Endodermal cell (in vitro differentiated cells): ENCODE measurements at regions not wholly inside any gene's neighbourhood (a gene's known extent, or its start where the extent isn't known, plus 50 kb on each side); places are given as distances from the start of the nearest gene placed in this dataset.

ENCODE experiments used
- DNase-seq: peaks from one replicate; pipeline ENCODE4 v3.0.0-alpha.2; 2017
- H3K27ac ChIP-seq: 2 replicates; pipeline ENCODE4 v1.5.1; 2013; ENCODE audit warnings: mild to moderate bottlenecking, low read depth, low read length, moderate library complexity
- H3K27me3 ChIP-seq: 2 replicates; pipeline ENCODE4 v1.6.1; 2013; ENCODE audit warnings: mild to moderate bottlenecking, low read length, moderate library complexity; ENCODE audit not compliant: insufficient read depth, control insufficient read depth, poor library complexity, severe bottlenecking
- H3K36me3 ChIP-seq: 2 replicates; pipeline ENCODE4 v1.7.0; 2013; ENCODE audit warnings: mild to moderate bottlenecking, low read length, moderate library complexity; ENCODE audit not compliant: control insufficient read depth, insufficient read depth
- H3K4me1 ChIP-seq: one replicate; pipeline ENCODE4 v1.7.0; 2013; ENCODE audit warnings: low read length; ENCODE audit not compliant: control insufficient read depth, insufficient read depth
- H3K4me3 ChIP-seq: 2 replicates; pipeline ENCODE4 v1.5.1; 2013; ENCODE audit warnings: mild to moderate bottlenecking, low read length, moderate library complexity
- H3K9ac ChIP-seq: 2 replicates; pipeline ENCODE4 v1.6.1; 2013; ENCODE audit warnings: mild to moderate bottlenecking, low read length, moderate library complexity; ENCODE audit not compliant: poor library complexity, severe bottlenecking; ENCODE audit errors: extremely low read depth
- H3K9me3 ChIP-seq: 2 replicates; pipeline ENCODE4 v1.6.1; 2013; ENCODE audit warnings: mild to moderate bottlenecking, low read length, moderate library complexity; ENCODE audit not compliant: control insufficient read depth
- H3K27ac Mint-ChIP-seq: 2 replicates; pipeline ENCODE4 v1.8.0; 2020; ENCODE audit warnings: mixed read lengths
- H3K27me3 Mint-ChIP-seq: 2 replicates; pipeline ENCODE4 v1.8.0; 2021; ENCODE audit warnings: mild to moderate bottlenecking, mixed read lengths; ENCODE audit not compliant: insufficient read depth
- H3K36me3 Mint-ChIP-seq: 2 replicates; pipeline ENCODE4 v1.8.0; 2020; ENCODE audit warnings: low read depth, mixed read lengths
- H3K4me1 Mint-ChIP-seq: 2 replicates; pipeline ENCODE4 v1.8.0; 2020; ENCODE audit warnings: mixed read lengths
- H3K4me3 Mint-ChIP-seq: 2 replicates; pipeline ENCODE4 v1.8.0; 2020; ENCODE audit warnings: mild to moderate bottlenecking, moderate library complexity, mixed read lengths
- H3K9me3 Mint-ChIP-seq: 2 replicates; pipeline ENCODE4 v1.8.0; 2020; ENCODE audit warnings: mild to moderate bottlenecking, mixed read lengths
- WGBS, 2 experiments: methylation state at CpG; one replicate each; pipeline versions ENCODE4 v1.1.5 to v1.1.7; 2013; ENCODE audit warnings: missing lambda C conversion rate in 2 of 2, mixed read lengths in 1 of 2; ENCODE audit not compliant: insufficient coverage in 1 of 2, insufficient read length in 1 of 2; 5-methylcytosine and 5-hydroxymethylcytosine counted together
- TF ChIP-seq, protein P1 (sequence below): fragments of 200-600 bp; sonication (generic); conservative IDR thresholded peaks from 2 replicates; pipeline ENCODE4 v1.5.0; 2021; ENCODE audit warnings: antibody characterized with exemption, mild to moderate bottlenecking

DNA sequence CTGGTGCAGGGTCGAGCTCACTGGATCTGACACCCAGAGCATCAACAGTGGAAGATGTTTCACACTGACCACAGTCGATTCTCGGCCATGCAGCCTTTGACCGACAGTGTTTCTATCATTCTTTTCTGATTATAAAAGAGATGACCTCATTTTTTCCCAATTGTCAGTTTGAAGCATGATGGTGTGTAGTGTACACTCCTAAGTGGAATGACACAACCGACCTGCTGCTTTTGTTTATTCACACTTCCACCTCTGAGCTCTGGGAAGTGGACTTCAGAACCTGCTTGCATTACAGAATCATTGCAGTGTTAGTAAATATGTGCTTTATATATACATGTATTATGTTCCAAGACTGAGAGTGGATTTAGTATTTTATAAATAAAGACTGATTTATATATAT is 128.6 kb downstream of the IRX2 start:
- no peak for DNase-seq
- WGBS, 2 experiments, result 95 to 100% methylated on average over 4 to 5 of the region's 5 CpGs
- H3K9me3 ChIP-seq, result no peaks in the 10 kb centered on the region
- no peak overlapping the region for H3K27ac ChIP-seq
- TF ChIP-seq, protein P1, sequence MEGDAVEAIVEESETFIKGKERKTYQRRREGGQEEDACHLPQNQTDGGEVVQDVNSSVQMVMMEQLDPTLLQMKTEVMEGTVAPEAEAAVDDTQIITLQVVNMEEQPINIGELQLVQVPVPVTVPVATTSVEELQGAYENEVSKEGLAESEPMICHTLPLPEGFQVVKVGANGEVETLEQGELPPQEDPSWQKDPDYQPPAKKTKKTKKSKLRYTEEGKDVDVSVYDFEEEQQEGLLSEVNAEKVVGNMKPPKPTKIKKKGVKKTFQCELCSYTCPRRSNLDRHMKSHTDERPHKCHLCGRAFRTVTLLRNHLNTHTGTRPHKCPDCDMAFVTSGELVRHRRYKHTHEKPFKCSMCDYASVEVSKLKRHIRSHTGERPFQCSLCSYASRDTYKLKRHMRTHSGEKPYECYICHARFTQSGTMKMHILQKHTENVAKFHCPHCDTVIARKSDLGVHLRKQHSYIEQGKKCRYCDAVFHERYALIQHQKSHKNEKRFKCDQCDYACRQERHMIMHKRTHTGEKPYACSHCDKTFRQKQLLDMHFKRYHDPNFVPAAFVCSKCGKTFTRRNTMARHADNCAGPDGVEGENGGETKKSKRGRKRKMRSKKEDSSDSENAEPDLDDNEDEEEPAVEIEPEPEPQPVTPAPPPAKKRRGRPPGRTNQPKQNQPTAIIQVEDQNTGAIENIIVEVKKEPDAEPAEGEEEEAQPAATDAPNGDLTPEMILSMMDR, result no peak
- Mint-ChIP-seq H3K4me3 (no peak overlapping the region), H3K4me1 (no peaks in the 10 kb centered on the region), H3K9me3 (no peaks in the 10 kb centered on the region), H3K36me3 (no peaks in the 10 kb centered on the region), H3K27ac (no peak overlapping the region), H3K27me3 (peaks cover 4% of the 10 kb centered on the region)
- no peaks in the 10 kb centered on the region for H3K27me3 ChIP-seq
- no peak overlapping the region for H3K4me3 ChIP-seq
- H3K36me3 ChIP-seq, result no peaks in the 10 kb centered on the region
- no peaks in the 10 kb centered on the region for H3K4me1 ChIP-seq
- no peak overlapping the region for H3K9ac ChIP-seq

DNA sequence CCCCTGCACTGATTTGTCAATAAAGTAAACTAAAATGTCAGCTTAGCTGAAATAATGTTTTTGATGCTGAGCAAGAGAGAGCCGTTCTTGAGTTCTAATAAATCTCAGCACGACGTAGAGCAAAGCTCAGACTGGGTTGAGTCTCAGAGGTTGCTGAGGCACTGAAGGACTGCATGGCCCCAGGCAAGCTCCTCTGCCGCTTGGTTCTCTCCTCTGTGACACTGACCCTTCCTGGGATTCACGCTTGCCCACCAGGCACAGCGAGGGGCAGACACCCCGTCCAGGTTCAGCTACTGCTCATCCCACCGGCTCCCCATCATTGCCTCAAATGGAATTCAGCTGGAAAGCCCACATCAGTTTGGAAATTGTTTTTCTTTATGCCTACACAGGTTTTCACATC is 129.8 kb downstream of the IRX2 start:
- no peaks in the 10 kb centered on the region for H3K4me1 Mint-ChIP-seq
- H3K4me3 ChIP-seq, result no peak overlapping the region
- no peak overlapping the region for H3K27ac ChIP-seq
- H3K27me3 Mint-ChIP-seq, result peaks cover 3% of the 10 kb centered on the region
- H3K9me3 ChIP-seq, result no peaks in the 10 kb centered on the region
- H3K36me3 ChIP-seq, result no peaks in the 10 kb centered on the region
- peak; percentile 11 for DNase-seq
- no peaks in the 10 kb centered on the region for H3K27me3 ChIP-seq
- TF ChIP-seq, protein P1, result no peak
- WGBS, 2 experiments, result 94 to 98% methylated on average over 7 to 8 of the region's 8 CpGs
- no peaks in the 10 kb centered on the region for H3K9me3 Mint-ChIP-seq
- H3K4me1 ChIP-seq, result no peaks in the 10 kb centered on the region
- H3K36me3 Mint-ChIP-seq, result no peaks in the 10 kb centered on the region
- no peak overlapping the region for H3K9ac ChIP-seq
- H3K27ac Mint-ChIP-seq, result no peak overlapping the region
- H3K4me3 Mint-ChIP-seq, result no peak overlapping the region

DNA sequence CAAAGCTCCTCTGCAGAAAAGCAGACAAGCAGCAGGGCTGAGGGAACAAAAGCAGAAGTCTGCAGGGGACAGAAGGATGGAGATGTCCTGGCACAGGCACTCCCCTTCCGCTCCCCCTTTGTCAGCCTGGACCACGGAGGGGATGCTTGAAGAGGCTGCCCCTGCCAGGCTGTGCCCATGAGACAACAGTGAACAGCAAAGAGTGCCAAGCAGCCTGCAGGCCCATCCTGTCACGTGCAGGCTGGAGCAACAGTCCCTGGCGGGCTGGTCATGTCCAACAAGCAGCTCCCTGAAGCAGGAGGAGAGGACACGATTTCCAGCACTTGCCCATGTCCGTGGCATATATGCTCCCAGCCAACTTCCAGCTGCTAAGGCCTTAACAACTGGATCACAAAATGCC is 132.3 kb downstream of the IRX2 start:
- Mint-ChIP-seq H3K27me3 (no peaks in the 10 kb centered on the region), H3K9me3 (peaks cover 3% of the 10 kb centered on the region), H3K36me3 (no peaks in the 10 kb centered on the region), H3K27ac (no peak overlapping the region), H3K4me3 (no peak overlapping the region), H3K4me1 (no peaks in the 10 kb centered on the region)
- whole genome bisulfite sequencing, 2 experiments, result 87 to 100% methylated on average over 2 to 6 of the region's 6 CpGs
- Histone ChIP-seq H3K27ac (no peak overlapping the region), H3K4me1 (no peaks in the 10 kb centered on the region), H3K9ac (no peak overlapping the region), H3K9me3 (no peaks in the 10 kb centered on the region), H3K36me3 (no peaks in the 10 kb centered on the region), H3K27me3 (no peaks in the 10 kb centered on the region), H3K4me3 (no peak overlapping the region)
- DNase-seq, result peak; percentile 31
- TF ChIP-seq, protein P1, result no peak
